OCI-LY7 (cell line): ENCODE measurements at regions not wholly inside any gene's neighbourhood (a gene's known extent, or its start where the extent isn't known, plus 50 kb on each side); places are given as distances from the start of the nearest gene placed in this dataset.

ENCODE experiments used
- CTCF ChIP-seq: fragments of 200-600 bp; sonication (generic); conservative IDR thresholded peaks from 2 replicates; pipeline ENCODE4 v1.5.1; 2014; ENCODE audit warnings: mild to moderate bottlenecking, antibody characterized with exemption, low read length, moderate library complexity, mixed read lengths
- EZH2phosphoT487 ChIP-seq: fragments of 200-600 bp; sonication (generic); IDR thresholded peaks from 2 replicates; pipeline ENCODE4 v1.6.1; 2018; ENCODE audit warnings: low read depth, borderline replicate concordance, mild to moderate bottlenecking, mixed run types, antibody characterized with exemption, low read length, moderate library complexity, mixed read lengths

DNA sequence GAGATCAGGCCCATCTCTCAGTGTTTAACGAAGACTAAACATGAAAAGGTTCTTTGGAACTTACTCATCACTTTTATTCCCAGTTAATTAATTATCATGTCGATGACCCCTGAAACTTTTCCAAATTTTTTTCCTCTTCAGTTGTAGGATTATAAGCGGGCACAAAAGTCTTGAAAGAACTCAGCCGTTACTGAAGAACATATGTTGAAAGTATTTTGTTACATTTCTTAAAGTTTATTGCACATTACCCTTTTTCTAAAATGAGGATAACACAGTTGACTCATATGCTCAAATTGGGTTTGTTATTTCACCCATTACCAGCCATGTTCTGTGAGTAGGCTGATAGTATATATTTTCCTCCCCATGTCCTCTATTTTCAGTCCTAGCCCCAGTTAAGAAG lies 75.9 kb upstream of the COL3A1 start:
- TF ChIP-seq CTCF (no peak), EZH2phosphoT487 (no peak)
